ENCODE measurements at regions not wholly inside any gene's neighbourhood (a gene's known extent, or its start where the extent isn't known, plus 50 kb on each side); places are given as distances from the start of the nearest gene placed in this dataset.

GRCh38 chr9:105967797-105968196, 273.5 kb downstream of the TMEM38B start:
- TF ChIP-seq TARDBP (IDR thresholded peaks at IDR 0.05) (no peak), SP1 (IDR thresholded peaks at IDR 0.05) (no peak), SUZ12 (IDR thresholded peaks at IDR 0.05) (no peak), ELF4 (IDR thresholded peaks at IDR 0.05) (no peak), FOXK2 (IDR thresholded peaks at IDR 0.05) (no peak), ZNF384 (IDR thresholded peaks at IDR 0.05) (no peak), FOXM1 (IDR thresholded peaks at IDR 0.05; ENCODE audit: borderline replicate concordance) (no peak), NFRKB (IDR thresholded peaks at IDR 0.05) (no peak), HDGF (IDR thresholded peaks at IDR 0.05; ENCODE audit: borderline replicate concordance) (no peak), ARNT (IDR thresholded peaks at IDR 0.05) (no peak), BHLHE40 (IDR thresholded peaks at IDR 0.05; ENCODE audit: borderline replicate concordance) (no peak)
- TF ChIP-seq, protein P1, sequence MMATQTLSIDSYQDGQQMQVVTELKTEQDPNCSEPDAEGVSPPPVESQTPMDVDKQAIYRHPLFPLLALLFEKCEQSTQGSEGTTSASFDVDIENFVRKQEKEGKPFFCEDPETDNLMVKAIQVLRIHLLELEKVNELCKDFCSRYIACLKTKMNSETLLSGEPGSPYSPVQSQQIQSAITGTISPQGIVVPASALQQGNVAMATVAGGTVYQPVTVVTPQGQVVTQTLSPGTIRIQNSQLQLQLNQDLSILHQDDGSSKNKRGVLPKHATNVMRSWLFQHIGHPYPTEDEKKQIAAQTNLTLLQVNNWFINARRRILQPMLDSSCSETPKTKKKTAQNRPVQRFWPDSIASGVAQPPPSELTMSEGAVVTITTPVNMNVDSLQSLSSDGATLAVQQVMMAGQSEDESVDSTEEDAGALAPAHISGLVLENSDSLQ (IDR thresholded peaks at IDR 0.05), result no peak
